ENCODE measurements at regions not wholly inside any gene's neighbourhood (a gene's known extent, or its start where the extent isn't known, plus 50 kb on each side); places are given as distances from the start of the nearest gene placed in this dataset.

DNA sequence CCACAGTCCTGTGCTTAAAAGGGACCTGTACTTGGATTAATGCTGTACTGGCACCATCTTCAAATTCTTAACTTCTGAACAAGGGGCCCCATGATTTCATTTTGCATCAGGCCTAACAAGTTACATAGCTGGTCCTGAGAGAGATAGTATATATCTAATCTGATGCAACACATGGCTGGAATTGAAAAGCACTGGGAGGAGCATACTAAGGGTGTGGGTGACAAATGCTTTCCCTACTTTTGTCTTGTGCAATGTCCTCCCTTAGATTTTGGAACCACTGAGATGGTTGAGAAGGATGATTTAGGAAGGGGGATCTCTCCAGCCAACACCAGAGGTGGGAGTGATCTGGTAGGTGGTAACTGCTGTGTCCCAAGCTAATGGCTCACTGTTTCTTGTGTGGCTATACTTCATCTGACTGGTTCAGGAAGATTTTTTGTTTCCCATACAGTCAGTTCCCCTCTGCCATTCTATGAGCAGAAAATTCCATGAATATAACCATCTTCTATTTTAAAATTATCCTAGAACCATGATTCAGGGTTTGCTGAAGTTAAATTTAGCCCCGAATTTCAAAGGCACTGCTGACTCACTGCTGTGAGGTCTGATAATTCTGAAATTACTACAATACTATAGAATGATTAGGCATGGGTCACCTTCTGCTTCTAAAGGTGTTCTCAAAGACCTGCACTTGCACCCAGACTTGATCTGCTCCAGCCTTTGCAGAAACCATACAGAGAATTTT is 108.3 kb upstream of the NCKAP5 start:
- CTCF ChIA-PET = no interaction called here

DNA sequence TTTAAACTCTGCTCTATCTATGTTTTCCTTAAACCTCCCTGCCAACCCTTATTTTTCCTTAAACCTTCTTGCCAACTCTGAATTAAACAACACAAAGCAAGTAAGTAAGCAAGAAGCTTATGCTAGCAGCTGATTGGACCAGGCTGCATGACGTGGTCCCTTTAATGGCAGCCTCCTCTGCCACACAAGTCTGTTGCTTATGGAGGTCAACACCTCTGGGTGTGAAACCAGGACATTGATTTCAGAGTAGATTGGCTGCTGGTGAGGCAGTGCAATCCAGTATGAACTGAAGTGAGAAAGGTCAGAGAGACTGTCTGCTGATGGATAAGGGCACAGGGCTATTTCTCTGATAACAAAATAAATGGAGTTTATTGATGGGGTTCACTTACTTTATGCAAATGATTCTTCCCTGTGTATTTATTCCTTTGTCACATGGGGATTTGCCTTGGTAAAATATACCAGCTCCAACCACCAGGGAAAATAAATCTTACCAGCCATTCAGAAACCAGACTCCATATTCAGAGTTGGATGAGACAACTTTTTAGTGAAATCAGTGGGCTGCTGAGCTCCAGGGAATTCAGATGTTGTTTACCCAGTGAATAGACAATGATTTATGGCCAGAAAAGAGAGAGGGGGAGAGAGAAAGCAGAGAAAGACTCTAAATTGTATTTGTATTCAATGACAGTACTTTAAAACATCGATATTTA is 112.2 kb upstream of the NCKAP5 start:
- Histone ChIP-seq H3K79me2 (ENCODE audit: control insufficient read depth, insufficient read depth, low read length) (no peaks in the 10 kb centered on the region), H2AFZ (ENCODE audit: control insufficient read depth, low read depth, low read length) (no peak overlapping the region), H3K36me3 (ENCODE audit: control insufficient read depth in 2 of 2, insufficient read depth in 2 of 2, low read length in 1 of 2) (no peaks in the 10 kb centered on the region), H3K4me2 (ENCODE audit: control insufficient read depth, insufficient read depth) (no peak overlapping the region), H4K20me1 (ENCODE audit: control insufficient read depth, insufficient read depth) (no peaks in the 10 kb centered on the region), H3K27ac (ENCODE audit: control insufficient read depth, insufficient read depth) (no peak overlapping the region), H3K4me1 (ENCODE audit: control insufficient read depth, insufficient read depth, low read length) (no peaks in the 10 kb centered on the region), H3K4me3 (no peak overlapping the region), H3K9ac (ENCODE audit: control insufficient read depth, insufficient read depth, low read length) (no peak overlapping the region), H3K9me3 (replicated peaks; ENCODE audit: control insufficient read depth, insufficient read depth, low read length) (no peaks in the 10 kb centered on the region), H3K27me3 (replicated peaks in 1 of 2; ENCODE audit: control insufficient read depth in 2 of 2, insufficient read depth in 2 of 2, low read length in 1 of 2) (no peaks in the 10 kb centered on the region; a peak in 1 of 4 replicates)
- ChIA-PET POLR2A (no interaction called here), CTCF (no interaction called here), RAD21 (ENCODE audit: unreplicated experiment) (no interaction called here), SMC1A (ENCODE audit: uncharacterized antibody, unreplicated experiment) (no interaction called here)
- TF ChIP-seq BMI1 (IDR thresholded peaks at IDR 0.05; ENCODE audit: borderline replicate concordance) (no peak), MYB (IDR thresholded peaks at IDR 0.05; ENCODE audit: borderline replicate concordance, low read depth, low read length) (no peak), STAT3 (IDR thresholded peaks at IDR 0.05; ENCODE audit: low read depth, low read length) (no peak), ZBED1 (IDR thresholded peaks at IDR 0.05; ENCODE audit: borderline replicate concordance) (no peak), FOXK2 (IDR thresholded peaks at IDR 0.05) (no peak), CEBPB (IDR thresholded peaks at IDR 0.05; ENCODE audit: borderline replicate concordance in 1 of 2, low read depth in 2 of 2, low read length in 2 of 2) (no peak), TCF7 (IDR thresholded peaks at IDR 0.05; ENCODE audit: borderline replicate concordance) (no peak), SUZ12 (IDR thresholded peaks at IDR 0.05; ENCODE audit: unreplicated experiment) (no peak)
- TF ChIP-seq, protein P1, sequence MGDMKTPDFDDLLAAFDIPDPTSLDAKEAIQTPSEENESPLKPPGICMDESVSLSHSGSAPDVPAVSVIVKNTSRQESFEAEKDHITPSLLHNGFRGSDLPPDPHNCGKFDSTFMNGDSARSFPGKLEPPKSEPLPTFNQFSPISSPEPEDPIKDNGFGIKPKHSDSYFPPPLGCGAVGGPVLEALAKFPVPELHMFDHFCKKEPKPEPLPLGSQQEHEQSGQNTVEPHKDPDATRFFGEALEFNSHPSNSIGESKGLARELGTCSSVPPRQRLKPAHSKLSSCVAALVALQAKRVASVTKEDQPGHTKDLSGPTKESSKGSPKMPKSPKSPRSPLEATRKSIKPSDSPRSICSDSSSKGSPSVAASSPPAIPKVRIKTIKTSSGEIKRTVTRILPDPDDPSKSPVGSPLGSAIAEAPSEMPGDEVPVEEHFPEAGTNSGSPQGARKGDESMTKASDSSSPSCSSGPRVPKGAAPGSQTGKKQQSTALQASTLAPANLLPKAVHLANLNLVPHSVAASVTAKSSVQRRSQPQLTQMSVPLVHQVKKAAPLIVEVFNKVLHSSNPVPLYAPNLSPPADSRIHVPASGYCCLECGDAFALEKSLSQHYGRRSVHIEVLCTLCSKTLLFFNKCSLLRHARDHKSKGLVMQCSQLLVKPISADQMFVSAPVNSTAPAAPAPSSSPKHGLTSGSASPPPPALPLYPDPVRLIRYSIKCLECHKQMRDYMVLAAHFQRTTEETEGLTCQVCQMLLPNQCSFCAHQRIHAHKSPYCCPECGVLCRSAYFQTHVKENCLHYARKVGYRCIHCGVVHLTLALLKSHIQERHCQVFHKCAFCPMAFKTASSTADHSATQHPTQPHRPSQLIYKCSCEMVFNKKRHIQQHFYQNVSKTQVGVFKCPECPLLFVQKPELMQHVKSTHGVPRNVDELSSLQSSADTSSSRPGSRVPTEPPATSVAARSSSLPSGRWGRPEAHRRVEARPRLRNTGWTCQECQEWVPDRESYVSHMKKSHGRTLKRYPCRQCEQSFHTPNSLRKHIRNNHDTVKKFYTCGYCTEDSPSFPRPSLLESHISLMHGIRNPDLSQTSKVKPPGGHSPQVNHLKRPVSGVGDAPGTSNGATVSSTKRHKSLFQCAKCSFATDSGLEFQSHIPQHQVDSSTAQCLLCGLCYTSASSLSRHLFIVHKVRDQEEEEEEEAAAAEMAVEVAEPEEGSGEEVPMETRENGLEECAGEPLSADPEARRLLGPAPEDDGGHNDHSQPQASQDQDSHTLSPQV (IDR thresholded peaks at IDR 0.05) = no peak
- FAIRE-seq = no peak
- no peak for DNase-seq (ENCODE audit: low read depth, low spot score)
- in situ Hi-C loops (cut with MboI) (no loop called here), intact Hi-C loops (cut with micrococcal nuclease; ENCODE audit: unreplicated experiment) (no loop called here)
- no TSS peak for BruUV-seq (replicated peaks)
- 5% methylated on average over 2 of the region's 2 CpGs for WGBS (ENCODE audit: insufficient coverage, insufficient replicate concordance, low lambda C conversion rate, missing lambda C conversion rate)
- ATAC-seq = no peak

More for the DNA sequence above, 108.3 kb upstream of the NCKAP5 start:
- no peak for DNase-seq (ENCODE audit: low read depth, low spot score)
- SMC1A ChIA-PET (ENCODE audit: uncharacterized antibody, unreplicated experiment) = no interaction called here
- no peaks in the 10 kb centered on the region for H3K36me3 ChIP-seq (ENCODE audit: control insufficient read depth in 2 of 2, insufficient read depth in 2 of 2, low read length in 1 of 2)
- BruUV-seq (replicated peaks) = no TSS peak
- in situ Hi-C loops (cut with MboI) = no loop called here
- H3K9ac ChIP-seq (ENCODE audit: control insufficient read depth, insufficient read depth, low read length) = no peak overlapping the region
- no peaks in the 10 kb centered on the region for H3K79me2 ChIP-seq (ENCODE audit: control insufficient read depth, insufficient read depth, low read length)
- 0% methylated on average over 1 of the region's 1 CpG for WGBS (ENCODE audit: insufficient coverage, insufficient replicate concordance, low lambda C conversion rate, missing lambda C conversion rate)
- no peaks in the 10 kb centered on the region for H4K20me1 ChIP-seq (ENCODE audit: control insufficient read depth, insufficient read depth)
- H3K27me3 ChIP-seq (replicated peaks in 1 of 2; ENCODE audit: control insufficient read depth in 2 of 2, insufficient read depth in 2 of 2, low read length in 1 of 2) = peaks cover 0 to 2% of the 10 kb centered on the region in 2 experiments; a peak in 3 of 4 replicates
- no peak overlapping the region for H3K4me3 ChIP-seq
- intact Hi-C loops (cut with micrococcal nuclease; ENCODE audit: unreplicated experiment) = no loop called here
- no peaks in the 10 kb centered on the region for H3K4me1 ChIP-seq (ENCODE audit: control insufficient read depth, insufficient read depth, low read length)
- POLR2A ChIA-PET = no interaction called here
- no peak overlapping the region for H3K27ac ChIP-seq (ENCODE audit: control insufficient read depth, insufficient read depth)
- TF ChIP-seq TCF3 (IDR thresholded peaks at IDR 0.05; ENCODE audit: borderline replicate concordance, insufficient read depth, low read depth, low read length) (no peak), RAD21 (IDR thresholded peaks at IDR 0.05; ENCODE audit: insufficient read depth, low read depth, low read length) (no peak)
- no peak for ATAC-seq
- H2AFZ ChIP-seq (ENCODE audit: control insufficient read depth, low read depth, low read length) = no peak overlapping the region
- RAD21 ChIA-PET (ENCODE audit: unreplicated experiment) = no interaction called here
- H3K9me3 ChIP-seq (replicated peaks; ENCODE audit: control insufficient read depth, insufficient read depth, low read length) = no peaks in the 10 kb centered on the region
- H3K4me2 ChIP-seq (ENCODE audit: control insufficient read depth, insufficient read depth) = no peak overlapping the region
- no peak for FAIRE-seq

Data from GM12878 (cell line).